Stimulated activated CD8-positive, alpha-beta memory T cell treated with anti-CD3 and anti-CD28 coated beads, Interleukin-7, amount 100 ng/mL, for 48 hours (primary cell): ENCODE measurements at regions not wholly inside any gene's neighbourhood (a gene's known extent, or its start where the extent isn't known, plus 50 kb on each side); places are given as distances from the start of the nearest gene placed in this dataset.

ENCODE experiments used
- DNase-seq, 2 donors: peaks; one replicate each; pipeline ENCODE4 v3.0.0-alpha.2; 2020; ENCODE audit warnings: low read depth in 1 of 2; ENCODE audit errors: extremely low read depth in 1 of 2

DNA sequence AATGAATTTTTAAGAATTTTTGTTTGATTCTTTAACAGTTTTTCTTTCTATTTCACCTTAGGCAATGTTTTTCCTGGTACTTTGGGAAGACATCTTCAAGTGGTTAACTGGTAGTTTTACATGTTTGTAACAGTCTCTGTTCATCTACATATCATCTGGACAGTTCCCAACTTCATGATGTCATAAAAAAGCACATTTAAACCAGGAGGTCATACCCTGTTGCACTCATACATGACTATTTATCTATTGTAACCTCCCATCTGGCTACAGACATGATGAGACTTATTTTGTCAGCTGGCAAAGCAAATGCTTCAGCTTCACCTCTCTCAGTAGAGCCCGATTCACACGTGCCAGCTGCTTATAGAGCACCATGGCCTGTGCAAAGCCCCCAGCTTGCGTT is 99.8 kb upstream of the YPEL5 start:
- DNase-seq, result no peak

DNA sequence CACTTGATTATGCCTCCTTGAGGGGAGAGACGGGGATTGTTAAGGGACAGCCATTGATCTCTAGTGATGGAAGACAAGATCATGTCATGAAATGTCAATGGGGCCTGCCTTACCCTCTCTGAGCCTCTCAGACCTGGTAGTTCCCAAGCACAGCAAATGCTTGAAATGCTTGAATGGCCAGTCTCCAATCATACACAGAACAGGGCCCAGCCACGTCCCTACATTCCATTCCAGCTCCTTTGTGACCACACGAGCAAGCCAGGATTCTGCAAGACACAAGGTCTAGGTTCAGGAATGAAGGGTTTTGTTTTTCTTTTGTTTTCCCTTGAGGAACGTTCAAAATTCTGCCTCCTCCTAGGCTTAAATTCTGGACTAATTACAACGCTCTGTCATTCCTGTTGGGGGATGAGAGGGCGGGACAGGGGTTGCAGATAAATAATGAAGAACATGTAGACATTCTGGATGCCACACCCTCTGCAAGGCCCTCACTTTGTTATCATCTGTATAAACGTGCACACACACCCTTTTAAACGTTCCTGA is 98.1 kb upstream of the YPEL5 start:
- DNase-seq, result no peak

DNA sequence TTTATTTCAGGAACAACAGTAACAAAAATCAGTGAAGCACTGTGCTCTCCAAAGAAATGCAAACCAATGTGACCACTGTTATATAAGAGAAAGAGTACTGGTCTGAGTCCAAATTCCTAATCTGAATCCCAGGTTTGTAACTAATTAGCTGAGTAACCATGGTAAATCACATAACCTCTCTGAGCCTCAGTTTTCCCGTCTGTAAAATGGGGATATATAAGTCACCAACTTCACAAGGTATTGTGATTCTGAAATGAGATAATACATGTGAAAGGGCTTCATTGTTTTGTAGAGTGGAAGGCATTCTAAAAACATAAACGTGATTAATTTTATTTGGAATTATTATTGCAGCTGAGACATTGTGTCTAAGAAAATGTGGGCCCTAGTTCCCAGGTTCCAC is 91.3 kb upstream of the YPEL5 start:
- no peak for DNase-seq

DNA sequence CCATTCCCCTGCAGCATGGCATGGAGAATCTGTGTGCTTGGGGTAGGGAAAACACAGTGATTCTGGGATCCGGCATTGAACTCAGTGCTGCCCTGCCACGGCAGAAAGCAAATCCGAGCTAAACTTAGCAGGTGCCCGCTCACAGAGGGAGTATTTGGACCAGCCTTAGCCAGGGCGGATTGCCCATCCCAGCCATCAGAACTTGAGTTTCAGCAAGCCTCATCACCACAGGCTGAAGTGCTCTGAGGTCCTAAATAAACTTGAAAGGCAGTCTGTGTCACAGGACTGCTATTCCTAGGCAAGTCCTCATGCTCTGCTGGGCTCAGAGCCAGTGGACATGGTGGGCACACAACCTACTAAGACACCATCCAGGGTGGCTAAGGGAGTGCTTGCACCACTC is 86.2 kb upstream of the YPEL5 start:
- DNase-seq, result no peak

DNA sequence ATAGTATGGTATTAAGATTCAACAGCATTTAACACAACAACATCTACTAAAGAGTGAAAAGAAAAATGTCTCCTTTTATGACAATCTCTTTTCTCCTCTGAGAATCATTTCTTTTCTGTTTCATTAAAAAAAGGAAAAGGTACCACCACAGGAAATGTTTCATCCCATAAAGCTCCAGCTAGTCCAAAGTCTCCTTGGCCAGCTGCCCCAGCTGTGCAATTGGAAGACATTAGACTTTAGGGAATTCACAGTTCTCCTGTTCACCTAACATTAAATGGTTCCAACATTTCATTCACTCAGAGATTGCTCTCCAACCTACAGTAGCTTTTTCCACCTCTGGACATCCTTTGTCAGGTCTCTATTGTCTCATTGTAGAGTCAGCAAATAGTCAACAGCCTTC is 78.7 kb upstream of the YPEL5 start:
- no peak for DNase-seq

DNA sequence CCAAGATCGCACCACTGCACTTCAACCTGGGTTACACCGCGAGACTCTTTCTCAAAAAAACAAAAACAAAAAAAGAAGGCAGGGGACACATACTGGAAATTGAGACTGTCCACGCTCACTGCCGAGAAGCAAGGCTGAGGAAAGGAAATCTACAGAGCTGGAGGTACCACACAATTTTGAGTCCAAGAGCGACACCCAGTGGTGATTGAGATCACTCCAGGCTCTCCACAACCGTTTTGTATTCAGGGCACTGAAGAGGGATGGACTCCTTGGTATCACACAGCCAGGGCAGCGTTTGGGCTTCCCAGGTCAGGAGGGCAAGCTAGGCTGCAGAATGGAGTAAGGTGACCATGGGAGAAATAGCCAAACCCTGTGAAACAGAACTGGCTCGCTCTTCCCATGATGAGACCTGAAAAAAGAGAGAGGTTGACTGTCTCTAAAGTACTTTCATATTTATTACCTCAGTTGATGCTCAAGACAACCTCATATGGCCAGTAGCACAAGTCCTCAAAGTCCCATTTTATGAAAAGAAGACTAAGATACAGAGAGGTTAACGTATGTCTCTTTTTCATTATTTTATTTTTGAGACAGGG is 74.5 kb upstream of the YPEL5 start:
- DNase-seq, result peak; percentile 11 to 39

DNA sequence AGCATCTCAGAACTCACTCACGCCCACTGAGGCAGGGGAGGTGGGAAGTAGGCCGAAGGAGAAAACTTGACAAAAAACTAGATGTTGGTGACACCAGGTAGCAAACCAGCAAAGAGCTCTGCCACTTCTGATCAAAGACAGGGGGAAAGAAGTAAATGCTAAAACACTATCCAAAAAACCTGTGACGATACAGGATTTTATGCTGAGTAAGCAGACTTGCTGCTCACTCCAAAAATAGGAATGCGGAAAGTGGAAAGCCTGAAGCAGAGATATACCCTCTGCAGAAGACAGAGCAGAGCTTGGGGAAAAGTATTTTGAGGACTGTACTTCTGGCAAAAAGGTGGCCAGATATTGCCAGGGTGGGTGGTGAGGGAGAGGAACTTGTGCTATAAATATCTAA is 73.3 kb upstream of the YPEL5 start:
- DNase-seq, result no peak

DNA sequence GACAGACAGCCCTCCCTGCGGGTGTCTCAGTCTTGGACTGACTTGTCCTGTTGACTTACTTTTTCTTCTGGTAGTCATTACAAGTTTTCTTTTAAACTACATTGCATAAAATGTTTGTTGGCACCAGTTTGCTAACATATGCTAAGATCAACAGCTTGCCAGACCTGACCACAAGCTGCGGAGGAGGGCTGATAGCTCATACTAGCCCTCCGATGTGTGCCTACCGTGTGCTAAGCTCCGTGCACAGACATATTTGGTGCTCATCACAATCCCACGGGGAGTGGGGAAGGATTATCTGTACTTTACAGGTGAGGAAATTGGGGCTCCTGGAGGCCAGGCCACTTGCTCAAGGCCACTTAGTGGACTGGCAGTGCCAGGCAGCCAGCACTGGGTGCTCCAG is 72.8 kb upstream of the YPEL5 start:
- no peak for DNase-seq

DNA sequence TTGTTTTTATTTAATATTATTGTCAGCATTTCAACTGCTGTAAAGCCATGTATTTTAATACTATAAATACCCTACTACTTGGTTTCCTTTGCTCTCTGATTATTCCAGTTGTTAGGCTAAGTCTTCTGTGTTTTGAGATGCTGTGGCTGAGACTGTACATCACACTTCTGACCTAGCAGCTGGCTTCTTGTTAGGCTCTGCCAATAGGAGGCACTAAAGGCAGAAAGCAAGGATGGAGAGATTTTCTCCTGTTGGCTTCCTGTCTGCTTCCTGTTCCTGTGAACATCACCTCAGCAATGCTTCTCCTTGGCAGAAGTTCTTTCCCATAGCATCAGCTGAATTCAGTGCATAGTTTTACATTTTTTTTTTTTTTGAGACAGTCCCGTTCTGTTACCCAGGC is 68.3 kb upstream of the YPEL5 start:
- DNase-seq, result no peak

DNA sequence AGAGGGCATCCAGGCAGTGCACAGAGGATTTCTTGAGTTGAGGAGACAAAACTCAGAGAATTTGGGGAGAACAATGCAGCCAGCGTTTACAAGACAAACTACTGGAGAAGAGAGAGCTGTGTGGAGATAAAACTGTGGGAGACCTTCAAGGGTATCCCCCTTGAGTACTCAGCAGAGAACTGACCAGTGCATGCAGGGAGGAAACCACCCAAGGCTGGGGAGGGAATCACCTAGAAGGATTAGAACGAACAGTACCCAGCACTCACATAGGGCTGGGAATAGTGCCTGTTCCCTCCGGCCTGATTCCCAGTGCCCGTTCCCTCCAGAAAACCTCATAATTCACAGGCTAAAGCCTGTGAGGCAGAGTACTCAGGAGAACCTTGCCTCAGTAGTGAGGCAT is 61.9 kb upstream of the YPEL5 start:
- DNase-seq, result no peak

DNA sequence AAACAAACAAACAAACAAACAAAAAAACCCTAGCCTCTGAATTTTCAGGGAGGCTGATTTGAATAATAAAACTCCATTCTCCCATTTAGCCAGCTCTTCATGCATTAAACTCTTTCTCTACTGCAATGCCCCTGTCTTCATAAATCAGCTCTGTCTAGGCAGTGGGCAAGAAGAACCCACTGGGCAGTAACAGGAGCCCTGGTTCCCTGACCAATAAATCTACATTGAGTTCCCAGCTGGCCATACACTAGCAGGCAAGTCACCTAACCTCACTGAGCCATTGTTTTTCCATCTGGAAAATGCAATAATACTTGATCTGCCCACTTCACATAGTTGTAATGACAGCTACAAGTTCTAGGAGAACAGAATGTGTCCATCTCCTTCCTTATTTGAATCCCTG is 57.6 kb upstream of the YPEL5 start:
- no peak for DNase-seq

DNA sequence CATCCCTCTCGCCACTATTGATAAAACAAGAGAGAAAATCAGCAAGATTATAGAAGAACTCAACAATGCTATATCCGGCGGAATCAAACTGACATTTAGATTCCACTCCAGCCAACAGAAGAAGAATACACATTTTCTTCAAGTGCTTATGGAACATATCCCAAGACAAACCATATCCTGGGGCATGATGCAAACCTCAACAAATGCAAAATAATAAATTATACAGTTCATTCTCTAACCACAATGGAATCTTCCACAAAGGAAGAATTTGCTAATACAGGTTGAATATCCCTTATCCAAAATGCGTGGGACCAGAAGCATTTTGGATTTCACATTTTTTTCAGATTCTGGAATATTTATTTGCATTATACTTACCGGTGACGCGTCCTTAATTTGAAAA is 51.4 kb upstream of the YPEL5 start:
- DNase-seq, result no peak

DNA sequence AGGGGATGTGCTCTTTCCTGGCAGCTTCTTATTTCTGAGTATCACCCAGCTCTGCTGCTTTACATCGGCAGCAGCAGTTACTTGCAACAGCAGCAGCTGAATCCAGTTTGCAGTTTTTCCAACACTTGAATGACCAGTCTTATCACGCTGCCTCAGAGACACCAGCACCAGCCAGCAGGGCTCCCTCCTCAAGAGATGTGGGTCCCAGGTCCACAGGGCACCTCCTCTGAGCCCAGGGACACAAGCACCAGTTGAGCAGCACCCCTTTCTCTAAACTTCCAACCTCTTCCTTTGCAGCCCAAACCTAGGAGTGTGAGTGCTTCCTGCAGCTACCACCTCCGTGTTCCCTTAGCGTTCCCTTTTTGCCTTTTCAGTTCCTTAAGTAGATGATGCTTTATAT is 50.4 kb upstream of the YPEL5 start:
- DNase-seq, result no peak
